ENCODE measurements at regions not wholly inside any gene's neighbourhood (a gene's known extent, or its start where the extent isn't known, plus 50 kb on each side); places are given as distances from the start of the nearest gene placed in this dataset.

GRCh38 chr2:226431288-226431948 lies 368.2 kb downstream of the IRS1 start:
- H3K27me3 ChIP-seq = no peaks in the 10 kb centered on the region
- H3K9me3 ChIP-seq = no peaks in the 10 kb centered on the region
- intact Hi-C loops (cut with DNase I) = no loop called here
- H3K4me3 ChIP-seq (replicated peaks in 1 of 3) = no peak overlapping the region
- WGBS, 2 donors = 52 to 58% methylated on average over 2 of the region's 2 CpGs
- DNase-seq = no peak
- TF ChIP-seq, protein P1, sequence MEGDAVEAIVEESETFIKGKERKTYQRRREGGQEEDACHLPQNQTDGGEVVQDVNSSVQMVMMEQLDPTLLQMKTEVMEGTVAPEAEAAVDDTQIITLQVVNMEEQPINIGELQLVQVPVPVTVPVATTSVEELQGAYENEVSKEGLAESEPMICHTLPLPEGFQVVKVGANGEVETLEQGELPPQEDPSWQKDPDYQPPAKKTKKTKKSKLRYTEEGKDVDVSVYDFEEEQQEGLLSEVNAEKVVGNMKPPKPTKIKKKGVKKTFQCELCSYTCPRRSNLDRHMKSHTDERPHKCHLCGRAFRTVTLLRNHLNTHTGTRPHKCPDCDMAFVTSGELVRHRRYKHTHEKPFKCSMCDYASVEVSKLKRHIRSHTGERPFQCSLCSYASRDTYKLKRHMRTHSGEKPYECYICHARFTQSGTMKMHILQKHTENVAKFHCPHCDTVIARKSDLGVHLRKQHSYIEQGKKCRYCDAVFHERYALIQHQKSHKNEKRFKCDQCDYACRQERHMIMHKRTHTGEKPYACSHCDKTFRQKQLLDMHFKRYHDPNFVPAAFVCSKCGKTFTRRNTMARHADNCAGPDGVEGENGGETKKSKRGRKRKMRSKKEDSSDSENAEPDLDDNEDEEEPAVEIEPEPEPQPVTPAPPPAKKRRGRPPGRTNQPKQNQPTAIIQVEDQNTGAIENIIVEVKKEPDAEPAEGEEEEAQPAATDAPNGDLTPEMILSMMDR (IDR thresholded peaks at IDR 0.05) = no peak
- TF ChIP-seq POLR2A (IDR thresholded peaks at IDR 0.05) = no peak
- H3K36me3 ChIP-seq = no peaks in the 10 kb centered on the region
- no peak overlapping the region for H3K27ac ChIP-seq
- peaks cover 6 to 9% of the 10 kb centered on the region in 2 donors for H3K4me1 ChIP-seq

GRCh38 chr2:226429476-226429875 lies 370.1 kb downstream of the IRS1 start:
- H3K27ac ChIP-seq = no peak overlapping the region
- H3K4me1 ChIP-seq = peaks cover 6 to 9% of the 10 kb centered on the region in 2 donors
- no peak for TF ChIP-seq POLR2A (IDR thresholded peaks at IDR 0.05)
- TF ChIP-seq, protein P1 (IDR thresholded peaks at IDR 0.05) = no peak
- intact Hi-C loops (cut with DNase I) = no loop called here
- H3K27me3 ChIP-seq = no peaks in the 10 kb centered on the region
- no peak for DNase-seq
- no peak overlapping the region for H3K4me3 ChIP-seq (replicated peaks in 1 of 3)
- H3K36me3 ChIP-seq = no peaks in the 10 kb centered on the region
- no peaks in the 10 kb centered on the region for H3K9me3 ChIP-seq
- 95 to 98% methylated on average over 2 of the region's 2 CpGs for WGBS, 2 donors

- Histone ChIP-seq H3K36me3 (no peaks in the 10 kb centered on the region), H3K27ac (no peak overlapping the region), H3K4me1 (peaks cover 10 to 17% of the 10 kb centered on the region in 2 donors), H3K4me3 (replicated peaks in 1 of 3) (no peak overlapping the region), H3K9me3 (no peaks in the 10 kb centered on the region), H3K27me3 (no peaks in the 10 kb centered on the region)
- 84 to 90% methylated on average over 7 of the region's 7 CpGs for WGBS, 2 donors
- no peak for DNase-seq
- intact Hi-C loops (cut with DNase I) = no loop called here
- TF ChIP-seq, protein P1 (IDR thresholded peaks at IDR 0.05) = no peak
- TF ChIP-seq POLR2A (IDR thresholded peaks at IDR 0.05) = no peak
These were observed 371.9 kb downstream of the IRS1 start for GRCh38 chr2:226427538-226428307.

DNA sequence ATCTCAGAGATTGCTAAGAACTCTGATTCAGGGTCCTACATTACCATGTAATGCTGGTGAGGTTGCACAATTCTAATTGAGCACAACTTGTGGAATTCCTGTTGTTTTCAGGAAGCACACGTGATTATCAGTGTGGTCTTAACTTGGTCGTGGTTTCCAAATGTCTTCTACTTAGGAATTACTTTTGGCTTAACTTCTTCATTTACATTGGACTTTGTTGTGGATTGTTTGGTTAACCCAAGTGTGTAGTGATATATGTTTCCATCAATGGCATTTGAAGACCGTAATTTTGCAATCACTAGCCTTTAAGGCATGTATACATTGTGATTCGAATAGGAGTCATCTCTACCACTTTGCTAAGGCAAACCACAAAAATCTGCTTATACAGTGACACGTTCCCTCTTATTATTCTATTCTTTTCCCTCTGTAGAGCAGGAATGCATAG lies 373.3 kb downstream of the IRS1 start:
- WGBS, 2 donors = 87 to 92% methylated on average over 5 of the region's 5 CpGs
- no peak for DNase-seq
- intact Hi-C loops (cut with DNase I) = no loop called here
- no peak for TF ChIP-seq POLR2A (IDR thresholded peaks at IDR 0.05)
- Histone ChIP-seq H3K36me3 (no peaks in the 10 kb centered on the region), H3K27ac (no peak overlapping the region), H3K4me1 (peaks cover 7 to 11% of the 10 kb centered on the region in 2 donors), H3K27me3 (no peaks in the 10 kb centered on the region), H3K9me3 (no peaks in the 10 kb centered on the region), H3K4me3 (replicated peaks in 1 of 3) (no peak overlapping the region)

DNA sequence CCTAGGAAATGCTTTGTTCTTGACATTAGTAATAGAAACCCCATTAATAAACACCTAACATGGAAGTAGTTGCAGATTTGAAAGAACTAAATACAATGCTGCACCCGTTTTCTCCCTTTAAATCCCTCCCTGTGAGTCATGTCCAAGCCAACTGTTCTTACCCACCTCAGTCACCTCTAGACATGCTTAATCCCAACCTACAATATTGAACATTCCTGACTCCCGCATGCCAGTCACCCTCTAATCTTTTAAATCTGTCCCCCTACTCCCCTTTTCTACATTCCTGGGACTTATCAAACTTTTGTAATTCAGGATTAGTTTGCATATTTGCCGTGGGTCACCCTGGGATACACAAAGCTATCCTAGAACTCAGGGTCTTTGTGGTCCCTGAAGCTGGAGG lies 374.6 kb downstream of the IRS1 start:
- no peak for DNase-seq
- no peak overlapping the region for H3K27ac ChIP-seq
- H3K36me3 ChIP-seq = no peaks in the 10 kb centered on the region
- peaks cover 4 to 8% of the 10 kb centered on the region in 2 donors for H3K4me1 ChIP-seq
- 81 to 88% methylated on average over 3 of the region's 3 CpGs for WGBS, 2 donors
- no peak for TF ChIP-seq POLR2A (IDR thresholded peaks at IDR 0.05)
- TF ChIP-seq, protein P1 (IDR thresholded peaks at IDR 0.05) = no peak
- no peak overlapping the region for H3K4me3 ChIP-seq (replicated peaks in 1 of 3)
- intact Hi-C loops (cut with DNase I) = no loop called here
- H3K9me3 ChIP-seq = no peaks in the 10 kb centered on the region
- no peaks in the 10 kb centered on the region for H3K27me3 ChIP-seq
